HG03039 (cell line): ENCODE measurements at regions not wholly inside any gene's neighbourhood (a gene's known extent, or its start where the extent isn't known, plus 50 kb on each side); places are given as distances from the start of the nearest gene placed in this dataset.
A peak's percentile ranks its signal among the peaks of the same experiment; 100 is the strongest.
"Not testable (repeated sequence)": the region's sequence is repeated elsewhere in the genome, so short reads cannot be mapped to it uniquely, and the experiment has no call there.

Experiments used
- ATAC-seq: cut with Tn5 transposase; IDR thresholded peaks from one replicate; pipeline ENCODE4 v1.9.1; 2021; ENCODE audit warnings: mild to moderate bottlenecking, moderate library complexity; ENCODE audit not compliant: unreplicated experiment

- ATAC-seq = no peak
Measured at GRCh38 chr2:129800686-129801085, 178.8 kb upstream of the RAB6C start.

GRCh38 chr2:129801575-129801974 is 177.9 kb upstream of the RAB6C start:
- ATAC-seq = no peak

GRCh38 chr2:129802290-129802689 is 177.2 kb upstream of the RAB6C start:
- ATAC-seq = no peak

DNA sequence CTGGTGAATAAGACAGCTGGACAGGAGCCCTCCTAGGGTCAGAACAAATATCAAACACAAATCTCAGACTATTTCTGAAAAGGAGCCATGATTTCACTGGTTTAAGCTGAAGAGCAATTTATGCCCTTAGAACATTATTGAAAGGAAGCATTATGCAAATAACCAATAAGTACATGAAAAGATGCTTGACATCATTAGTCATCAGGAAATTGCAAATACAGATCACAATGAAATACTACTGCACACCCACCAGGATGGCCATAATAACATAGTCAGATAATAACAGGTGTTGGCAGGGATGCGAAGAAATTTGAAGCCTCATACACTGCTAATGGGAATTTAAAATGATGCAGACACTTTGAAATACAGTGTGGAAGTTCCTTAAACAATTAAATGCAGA is 176.4 kb upstream of the RAB6C start:
- ATAC-seq = no peak

- no peak for ATAC-seq
Measured at GRCh38 chr2:129803871-129804270, 175.6 kb upstream of the RAB6C start.

DNA sequence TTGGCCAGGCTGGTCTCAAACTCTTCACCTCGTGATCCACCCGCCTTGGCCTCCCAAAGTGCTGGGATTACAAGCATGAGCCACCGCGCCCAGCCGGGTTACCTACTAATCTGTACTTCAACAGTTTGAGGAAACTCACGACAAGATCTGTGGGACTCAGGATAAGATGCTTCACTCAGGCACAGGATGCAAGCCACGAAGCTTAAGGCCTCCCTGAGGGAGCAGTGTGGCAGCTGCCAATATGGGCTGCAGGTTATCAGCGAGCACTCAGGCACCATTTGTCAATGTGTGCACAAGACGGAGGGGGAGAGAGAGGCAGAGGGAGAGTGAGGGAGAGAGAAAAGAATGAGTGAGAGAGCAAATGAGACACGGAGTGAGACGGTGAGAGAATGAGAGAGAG is 173.6 kb upstream of the RAB6C start:
- no peak for ATAC-seq

GRCh38 chr2:129806317-129806716 is 173.1 kb upstream of the RAB6C start:
- ATAC-seq = no peak

DNA sequence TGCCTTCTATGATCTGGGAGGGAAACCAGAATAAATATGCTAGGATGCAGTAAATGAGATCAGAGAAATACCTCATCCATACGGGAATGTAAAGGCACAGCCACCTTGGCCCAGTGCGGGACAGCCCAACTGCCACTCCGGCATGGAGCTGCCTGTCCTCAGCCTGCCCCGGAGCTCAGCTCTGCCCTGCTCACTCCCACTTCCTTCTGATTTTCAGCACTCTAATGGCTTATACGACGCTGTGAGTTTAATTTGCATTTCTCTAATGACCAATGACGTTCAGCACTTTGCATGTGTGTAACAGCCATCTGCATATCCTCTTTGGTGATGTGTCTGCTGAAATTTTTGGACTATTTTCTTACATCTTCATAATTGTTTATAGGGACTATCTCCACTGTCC is 172.5 kb upstream of the RAB6C start:
- no peak for ATAC-seq

DNA sequence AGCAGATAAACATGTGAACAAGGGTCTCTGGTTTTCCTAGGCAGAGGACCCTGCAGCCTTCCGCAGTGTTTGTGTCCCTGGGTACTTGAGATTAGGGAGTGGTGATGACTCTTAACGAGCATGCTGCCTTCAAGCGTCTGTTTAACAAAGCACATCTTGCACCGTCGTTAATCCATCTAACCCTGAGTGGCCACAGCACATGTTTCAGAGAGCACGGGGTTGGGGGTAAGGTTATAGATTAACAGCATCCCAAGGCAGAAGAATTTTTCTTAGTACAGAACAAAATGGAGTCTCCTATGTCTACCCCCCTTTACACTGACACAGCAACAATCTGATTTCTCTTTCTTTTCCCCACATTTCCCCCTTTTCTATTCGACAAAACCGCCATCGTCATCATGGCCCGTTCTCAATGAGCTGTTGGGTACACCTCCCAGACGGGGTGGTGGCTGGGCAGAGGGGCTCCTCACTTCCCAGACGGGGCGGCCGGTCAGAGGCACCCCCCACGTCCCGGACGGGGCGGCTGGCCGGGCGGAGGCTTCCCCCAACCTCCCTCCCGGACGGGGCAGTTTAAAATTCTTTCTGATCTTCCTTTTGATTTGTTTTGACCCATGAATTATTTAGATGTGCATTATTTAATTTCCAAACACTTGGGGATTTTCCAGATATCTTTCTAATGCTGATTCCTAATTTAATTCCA is 171.7 kb upstream of the RAB6C start:
- ATAC-seq = not testable (repeated sequence)

DNA sequence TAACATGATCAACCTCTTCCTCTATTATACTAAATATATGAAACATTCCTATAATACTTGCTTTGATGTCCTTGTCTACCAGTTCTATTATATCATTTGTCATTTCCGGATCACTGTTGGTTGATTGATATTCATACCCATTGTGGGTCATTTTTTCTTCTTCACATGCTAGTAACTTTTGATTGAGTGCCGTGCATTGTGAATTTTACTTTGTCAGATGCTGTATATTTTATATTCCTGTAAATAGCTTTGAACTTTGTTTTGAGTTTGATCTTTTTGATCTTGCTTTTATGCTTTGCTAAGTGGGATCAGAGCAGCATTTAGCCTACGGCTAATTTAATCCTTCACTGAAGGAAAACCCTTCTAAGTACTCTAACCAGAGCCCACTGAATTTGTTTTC is 168.9 kb upstream of the RAB6C start:
- no peak for ATAC-seq

DNA sequence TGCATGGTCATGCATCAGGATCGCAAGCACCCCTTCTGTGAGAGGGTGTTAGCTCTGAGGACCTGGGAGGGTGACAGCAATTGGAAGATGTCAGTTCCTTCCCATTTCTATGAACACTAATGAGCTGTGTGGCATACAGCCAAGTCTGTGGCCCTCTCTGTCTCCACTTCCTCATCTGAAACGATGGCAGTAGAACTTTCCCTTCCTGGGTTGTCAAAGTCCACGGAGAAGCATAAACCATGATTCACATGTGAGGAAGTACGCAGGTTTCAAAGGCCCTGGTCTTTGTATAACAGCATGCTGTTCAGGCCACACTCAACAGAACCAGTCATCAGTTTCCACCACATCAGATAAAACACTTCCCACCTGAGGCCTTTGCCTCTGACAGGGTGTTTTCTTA is 167.4 kb upstream of the RAB6C start:
- ATAC-seq = peak; percentile 58

DNA sequence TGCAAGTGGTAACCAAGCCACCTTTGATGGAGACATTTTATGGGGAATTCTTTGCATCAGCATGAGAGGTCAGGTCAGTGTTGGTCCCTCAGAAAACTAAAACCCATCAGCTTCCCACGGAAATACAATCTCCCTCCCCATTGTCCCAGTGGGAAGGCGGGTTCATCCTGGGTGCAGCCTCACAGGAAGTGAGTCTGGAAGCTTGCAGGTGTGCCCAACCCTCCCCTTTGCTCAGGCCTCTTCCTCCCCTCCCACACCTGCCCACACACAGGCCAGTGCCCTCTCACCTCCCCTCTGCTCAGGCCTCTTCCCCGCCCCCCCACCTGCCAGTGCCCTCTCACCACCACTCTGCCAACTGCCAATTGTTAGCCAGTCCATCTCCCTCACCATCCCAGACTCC is 166.8 kb upstream of the RAB6C start:
- no peak for ATAC-seq

DNA sequence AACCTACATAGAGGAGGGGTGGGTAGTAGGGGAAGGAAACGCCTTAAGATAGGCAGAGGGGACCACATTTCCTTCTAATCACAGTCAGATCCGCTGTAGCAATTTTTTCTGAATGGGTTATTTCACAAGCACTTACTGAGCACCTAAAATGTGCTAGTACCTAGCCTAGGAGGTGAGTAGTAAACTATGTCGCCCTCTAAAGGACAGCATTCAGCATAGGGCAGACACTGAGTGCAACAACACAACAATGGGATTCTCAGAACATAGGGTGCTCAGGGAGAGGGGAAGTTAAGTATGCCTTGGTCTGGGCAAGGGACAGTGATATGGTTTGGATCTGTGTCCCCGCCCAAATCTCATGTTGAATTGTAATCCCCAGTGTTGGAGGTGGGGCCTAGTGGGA is 166.1 kb upstream of the RAB6C start:
- ATAC-seq = no peak

- ATAC-seq = no peak
Measured at GRCh38 chr2:129816813-129817574, 162.5 kb upstream of the RAB6C start.

GRCh38 chr2:129819855-129820254 is 159.6 kb upstream of the RAB6C start:
- ATAC-seq = no peak

DNA sequence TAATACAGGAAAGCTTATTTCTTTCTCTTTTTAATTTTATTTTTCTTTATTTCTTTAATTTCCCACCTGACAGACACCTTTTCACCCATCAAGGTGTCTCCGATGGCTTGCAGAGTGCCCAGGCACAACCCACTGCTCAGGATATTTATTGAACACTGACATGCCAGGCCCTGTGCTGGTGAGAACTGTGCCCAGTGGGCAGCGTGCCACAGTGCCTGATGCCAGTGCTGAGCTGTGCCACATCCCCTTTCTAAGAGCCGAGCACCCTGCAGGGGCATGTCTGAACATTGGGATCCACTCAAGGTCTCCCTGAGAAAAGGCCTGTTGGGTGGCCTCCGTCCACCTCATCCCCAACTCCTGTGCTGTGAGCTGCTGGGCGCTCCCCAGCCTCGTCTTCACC is 158.6 kb upstream of the RAB6C start:
- ATAC-seq = no peak

GRCh38 chr2:129821445-129821844 is 158.0 kb upstream of the RAB6C start:
- ATAC-seq = no peak

GRCh38 chr2:129823044-129823443 is 156.4 kb upstream of the RAB6C start:
- ATAC-seq = no peak

DNA sequence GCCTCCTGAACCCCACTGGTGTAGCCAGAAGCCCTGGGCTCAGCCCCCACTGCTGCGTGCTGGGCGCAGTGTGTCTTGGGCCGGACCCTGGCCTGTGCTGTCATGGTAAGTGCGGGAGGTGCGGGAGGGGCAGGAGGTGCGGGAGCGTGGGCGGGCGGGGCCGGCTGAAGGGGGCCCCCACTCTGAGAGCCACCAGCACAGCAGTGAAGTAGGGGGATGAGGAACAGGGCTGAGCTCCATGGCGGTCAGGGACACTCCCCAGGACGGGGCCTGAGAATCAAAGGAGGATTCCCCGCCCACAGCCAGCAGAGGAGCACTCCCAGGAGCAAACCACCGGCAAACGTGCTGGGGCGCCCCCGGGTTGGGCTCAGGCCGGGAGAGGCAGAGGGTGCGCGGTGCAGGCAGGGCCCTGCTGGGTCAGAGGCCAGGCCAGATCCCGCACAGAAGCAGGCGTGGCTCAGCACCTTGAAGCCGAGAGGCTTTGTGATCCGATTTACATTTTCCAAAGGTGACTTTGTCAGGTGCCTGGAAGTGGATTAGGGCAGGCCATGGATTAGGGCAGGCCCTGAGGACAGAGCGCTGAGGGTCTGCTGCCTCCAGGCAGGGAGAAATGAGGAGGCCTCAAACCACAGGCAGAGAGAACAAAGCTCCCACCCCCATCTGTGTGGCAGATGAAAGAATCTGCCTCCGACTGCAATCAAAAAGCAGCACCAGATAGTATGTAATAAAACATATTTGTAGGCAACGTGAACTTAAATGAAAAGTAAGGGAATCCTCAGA is 152.0 kb upstream of the RAB6C start:
- no peak for ATAC-seq

- no peak for ATAC-seq
Measured at GRCh38 chr2:129828792-129829191, 150.7 kb upstream of the RAB6C start.

GRCh38 chr2:129829588-129829987 is 149.9 kb upstream of the RAB6C start:
- ATAC-seq = no peak

DNA sequence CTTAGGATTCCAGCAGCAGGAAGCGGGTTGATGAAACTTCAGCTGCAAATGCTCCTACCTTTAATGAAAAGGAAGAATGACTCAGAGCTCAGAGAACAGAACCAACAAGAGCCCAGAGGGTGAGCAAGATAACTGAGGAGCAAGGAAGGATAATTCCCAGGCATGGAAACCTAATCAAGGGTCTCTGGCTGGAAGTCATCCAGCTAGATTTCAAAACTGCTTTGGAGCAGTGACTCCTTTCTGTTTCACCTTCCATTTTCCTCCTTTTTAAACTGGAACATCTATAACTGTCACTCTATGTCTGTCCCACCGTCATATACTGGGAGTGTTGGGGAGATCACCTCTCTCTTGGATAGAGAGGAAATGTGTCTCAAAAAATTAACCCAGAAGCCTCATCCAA is 148.4 kb upstream of the RAB6C start:
- ATAC-seq = no peak
